ENCODE measurements at regions not wholly inside any gene's neighbourhood (a gene's known extent, or its start where the extent isn't known, plus 50 kb on each side); places are given as distances from the start of the nearest gene placed in this dataset.

GRCh38 chr7:47636433-47637175 lies 54.7 kb upstream of the TNS3 start:
- DNase-seq (ENCODE audit: low spot score), result no peak
- TF ChIP-seq, protein P1, sequence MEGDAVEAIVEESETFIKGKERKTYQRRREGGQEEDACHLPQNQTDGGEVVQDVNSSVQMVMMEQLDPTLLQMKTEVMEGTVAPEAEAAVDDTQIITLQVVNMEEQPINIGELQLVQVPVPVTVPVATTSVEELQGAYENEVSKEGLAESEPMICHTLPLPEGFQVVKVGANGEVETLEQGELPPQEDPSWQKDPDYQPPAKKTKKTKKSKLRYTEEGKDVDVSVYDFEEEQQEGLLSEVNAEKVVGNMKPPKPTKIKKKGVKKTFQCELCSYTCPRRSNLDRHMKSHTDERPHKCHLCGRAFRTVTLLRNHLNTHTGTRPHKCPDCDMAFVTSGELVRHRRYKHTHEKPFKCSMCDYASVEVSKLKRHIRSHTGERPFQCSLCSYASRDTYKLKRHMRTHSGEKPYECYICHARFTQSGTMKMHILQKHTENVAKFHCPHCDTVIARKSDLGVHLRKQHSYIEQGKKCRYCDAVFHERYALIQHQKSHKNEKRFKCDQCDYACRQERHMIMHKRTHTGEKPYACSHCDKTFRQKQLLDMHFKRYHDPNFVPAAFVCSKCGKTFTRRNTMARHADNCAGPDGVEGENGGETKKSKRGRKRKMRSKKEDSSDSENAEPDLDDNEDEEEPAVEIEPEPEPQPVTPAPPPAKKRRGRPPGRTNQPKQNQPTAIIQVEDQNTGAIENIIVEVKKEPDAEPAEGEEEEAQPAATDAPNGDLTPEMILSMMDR (IDR thresholded peaks at IDR 0.05; ENCODE audit: borderline replicate concordance, control extremely low read depth, extremely low read depth, insufficient read depth, missing control alignments), result no peak
- in situ Hi-C loops (cut with MboI; ENCODE audit: low sequenced_read_pairs, unreplicated experiment), result no loop called here

DNA sequence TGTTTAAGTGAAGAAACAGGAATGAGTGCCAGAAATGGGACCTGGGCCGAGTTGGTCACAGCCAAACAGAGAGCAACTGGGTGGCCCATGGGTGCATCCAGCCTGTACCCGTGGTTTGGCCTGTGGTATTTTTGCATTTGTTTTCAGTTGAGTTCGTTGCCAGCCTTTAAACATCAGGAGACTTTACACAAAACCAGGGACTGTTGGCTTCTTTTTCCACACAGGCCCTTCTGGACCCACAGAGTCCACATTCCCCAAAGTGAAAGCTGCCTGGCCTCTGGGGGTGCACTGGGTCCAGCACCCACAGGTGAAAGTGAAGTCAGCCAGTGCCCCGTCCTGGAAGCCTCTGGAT lies 54.1 kb upstream of the TNS3 start:
- TF ChIP-seq, protein P1 (IDR thresholded peaks at IDR 0.05; ENCODE audit: borderline replicate concordance, control extremely low read depth, extremely low read depth, insufficient read depth, missing control alignments), result no peak
- DNase-seq (ENCODE audit: low spot score), result no peak
- in situ Hi-C loops (cut with MboI; ENCODE audit: low sequenced_read_pairs, unreplicated experiment), result no loop called here

DNA sequence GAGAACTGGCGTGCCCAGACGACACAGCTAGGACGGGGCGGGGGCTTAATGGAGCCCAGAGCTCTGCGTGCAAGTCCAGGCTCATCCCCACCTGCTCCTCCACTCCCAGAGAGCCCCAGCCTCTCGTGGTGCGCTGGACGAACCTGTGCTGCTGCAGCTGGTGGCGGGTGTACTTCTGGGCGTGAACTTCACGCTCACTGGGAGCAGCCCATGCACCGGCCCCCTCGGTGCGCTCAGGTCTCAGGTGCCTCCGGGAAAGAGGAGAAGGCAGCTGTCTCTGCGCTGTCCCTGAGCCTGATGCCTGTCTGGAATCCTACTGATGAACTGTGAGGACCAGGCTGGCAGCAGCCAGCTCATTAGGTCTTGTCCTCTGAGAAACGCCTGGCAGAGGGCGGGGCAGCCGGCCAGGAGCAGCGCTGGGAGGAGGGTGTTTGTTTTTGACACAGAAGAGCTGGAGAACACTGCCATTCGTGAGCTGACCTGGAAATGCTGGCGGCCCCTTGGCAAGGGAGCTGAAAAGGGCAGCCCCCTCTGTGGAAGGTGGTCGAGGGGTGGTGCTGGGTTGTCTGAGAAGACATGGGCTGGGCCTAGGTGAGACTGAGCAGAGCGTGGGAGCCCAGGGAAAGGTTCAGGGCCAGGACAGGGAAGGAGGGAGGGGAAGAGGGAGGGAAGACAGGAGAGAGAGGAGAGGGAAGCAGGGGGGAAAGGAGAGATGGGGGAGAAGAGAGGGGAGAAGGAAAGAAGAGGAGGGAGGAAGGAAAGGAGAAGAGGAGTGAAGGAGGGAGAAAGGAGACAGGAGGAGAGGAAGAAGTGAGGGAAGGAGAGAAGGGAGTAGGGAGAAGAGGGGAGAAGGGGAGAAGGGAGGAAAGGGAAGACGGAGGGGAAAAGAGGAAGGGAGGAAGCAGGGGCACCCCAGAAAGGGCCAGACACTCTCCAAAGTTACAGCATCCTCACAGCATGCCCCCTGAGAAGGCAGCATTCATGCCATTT lies 53.5 kb upstream of the TNS3 start:
- TF ChIP-seq, protein P1 (IDR thresholded peaks at IDR 0.05; ENCODE audit: borderline replicate concordance, control extremely low read depth, extremely low read depth, insufficient read depth, missing control alignments), result no peak
- in situ Hi-C loops (cut with MboI; ENCODE audit: low sequenced_read_pairs, unreplicated experiment), result no loop called here
- DNase-seq (ENCODE audit: low spot score), result no peak

- TF ChIP-seq, protein P1 (IDR thresholded peaks at IDR 0.05; ENCODE audit: borderline replicate concordance, control extremely low read depth, extremely low read depth, insufficient read depth, missing control alignments), result no peak
- no peak for DNase-seq (ENCODE audit: low spot score)
- in situ Hi-C loops (cut with MboI; ENCODE audit: low sequenced_read_pairs, unreplicated experiment), result no loop called here
Measured at GRCh38 chr7:47634273-47634672, 52.4 kb upstream of the TNS3 start.

DNA sequence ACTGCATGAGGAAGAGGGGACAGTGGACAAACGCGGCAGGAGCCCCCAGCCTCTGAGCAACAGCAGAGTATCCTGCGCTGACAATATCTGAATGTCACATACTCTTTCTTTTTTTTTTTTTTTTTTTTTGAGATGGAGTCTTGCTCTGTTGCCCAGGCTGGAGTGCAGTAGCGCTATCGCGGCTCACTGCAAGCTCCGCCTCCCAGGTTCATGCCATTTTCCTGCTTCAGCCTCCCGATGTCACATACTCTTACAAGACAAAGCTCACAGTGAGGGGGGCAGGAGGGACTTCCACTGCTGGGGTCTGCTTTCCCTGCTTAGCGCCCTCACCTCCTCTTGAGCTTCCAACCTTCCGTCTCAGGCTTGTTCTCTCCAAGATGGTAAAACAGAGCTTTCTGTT lies 51.2 kb upstream of the TNS3 start:
- no peak for DNase-seq (ENCODE audit: low spot score)
- TF ChIP-seq, protein P1 (IDR thresholded peaks at IDR 0.05; ENCODE audit: borderline replicate concordance, control extremely low read depth, extremely low read depth, insufficient read depth, missing control alignments), result no peak
- in situ Hi-C loops (cut with MboI; ENCODE audit: low sequenced_read_pairs, unreplicated experiment), result no loop called here

Data from GM13976 (cell line).